HepG2 (cell line): ENCODE measurements at regions not wholly inside any gene's neighbourhood (a gene's known extent, or its start where the extent isn't known, plus 50 kb on each side); places are given as distances from the start of the nearest gene placed in this dataset.

ENCODE experiments used
- ATAC-seq: fragments of 200-7000 bp; cut with Tn5 transposase; 3 replicates; pipeline ENCODE4 v1.9.1; 2020; ENCODE audit warnings: mild to moderate bottlenecking, moderate library complexity
- BruUV-seq: library from RNA; stranded (reverse); fragments of 400-500 nt; replicated peaks from 2 replicates; lab custom pipeline; 2021; lab: Mats Ljungman, UMichigan
- CTCF ChIA-PET: fragments of 300-600 bp; formaldehyde crosslinking; extraction: SDS; loops from one replicate; lab custom pipeline; 2021; ENCODE audit warnings: low total read pairs, inconsistent platforms, low intra/inter-chr PET ratio; lab: Yijun Ruan, JAX
- POLR2A ChIA-PET: fragments of 350-600 bp; sonication (Branson Sonifier 250); formaldehyde crosslinking; loops from one replicate; lab custom pipeline; 2020; ENCODE audit warnings: antibody characterized with exemption, inconsistent platforms; lab: Yijun Ruan, JAX
- DNase-seq: peaks from one replicate; pipeline ENCODE4 v3.0.0-alpha.2; 2015; ENCODE audit warnings: low spot score
- FAIRE-seq: peaks from 3 replicates; lab custom pipeline; 2011; peaks lifted over from hg19 to GRCh38; lab: Jason Lieb, UNC
- H2AFZ ChIP-seq: one replicate; pipeline ENCODE4 v1.6.1; 2011; ENCODE audit warnings: low read length, inconsistent platforms
- H3K27ac ChIP-seq: fragments of 300-600 bp; 3 replicates; pipeline ENCODE4 v1.8.0; 2011; ENCODE audit warnings: mixed run types, mild to moderate bottlenecking, mixed read lengths, low read length, inconsistent platforms; ENCODE audit not compliant: insufficient read depth; ENCODE audit errors: extremely low read length
- H3K27me3 ChIP-seq, 2 experiments: fragments of 200-600 bp in 1 of 2; 2 replicates in 1 of 2; 3 replicates in 1 of 2; pipeline versions ENCODE4 v1.6.0 to v1.8.0; 2011; ENCODE audit warnings: low read length in 2 of 2, mild to moderate bottlenecking in 2 of 2, moderate library complexity in 2 of 2, inconsistent platforms in 1 of 2; ENCODE audit not compliant: insufficient read depth in 2 of 2, control insufficient read depth in 1 of 2
- H3K36me3 ChIP-seq, 2 experiments: fragments of 200-600 bp in 1 of 2; replicated peaks in 1 of 2; 2 replicates in 1 of 2; 3 replicates in 1 of 2; pipeline versions ENCODE4 v1.5.1 to v1.8.0; 2011; ENCODE audit warnings: low read length in 2 of 2, inconsistent platforms in 1 of 2; ENCODE audit not compliant: insufficient read depth in 2 of 2, control insufficient read depth in 1 of 2
- H3K4me1 ChIP-seq: 2 replicates; pipeline ENCODE4 v1.5.1; 2012; ENCODE audit warnings: low read length, inconsistent platforms; ENCODE audit not compliant: insufficient read depth
- H3K4me2 ChIP-seq: 2 replicates; pipeline ENCODE4 v1.6.0; 2011; ENCODE audit warnings: low read depth, low read length, inconsistent platforms
- H3K4me3 ChIP-seq, 3 experiments: fragments of 200-600 bp in 1 of 3; sonication (generic), shearing (Covaris generic) in 1 of 3; replicated peaks in 1 of 3; 2 replicates each; pipeline ENCODE4 v1.5.1; 2011 to 2016; ENCODE audit warnings: low read length in 3 of 3, inconsistent platforms in 2 of 3, low read depth in 2 of 3, mild to moderate bottlenecking in 2 of 3, control low read depth in 1 of 3, mixed read lengths in 1 of 3; ENCODE audit not compliant: insufficient read depth in 1 of 3
- H3K79me2 ChIP-seq: one replicate; pipeline ENCODE4 v1.6.1; 2011; ENCODE audit warnings: low read length, inconsistent platforms; ENCODE audit not compliant: insufficient read depth
- H3K9ac ChIP-seq: 2 replicates; pipeline ENCODE4 v1.6.0; 2011; ENCODE audit warnings: mild to moderate bottlenecking, low read depth, low read length, inconsistent platforms; ENCODE audit not compliant: insufficient read depth
- H3K9me3 ChIP-seq: 2 replicates; pipeline ENCODE4 v1.5.1; 2012; ENCODE audit warnings: mild to moderate bottlenecking, low read length
- H4K20me1 ChIP-seq: 2 replicates; pipeline ENCODE4 v1.6.0; 2011; ENCODE audit warnings: inconsistent platforms, mild to moderate bottlenecking, low read length, moderate library complexity; ENCODE audit not compliant: insufficient read depth
- BATF2 ChIP-seq: sonication (generic); formaldehyde crosslinking; IDR thresholded peaks from 2 replicates; pipeline ENCODE4 v1.8.0; 2022; ENCODE audit warnings: mild to moderate bottlenecking, missing genetic modification reagents, moderate library complexity
- EED ChIP-seq: sonication (generic); formaldehyde crosslinking; IDR thresholded peaks from 2 replicates; pipeline ENCODE4 v1.5.0; 2020; ENCODE audit warnings: mild to moderate bottlenecking, missing genetic modification reagents
- ELF3 ChIP-seq: IDR thresholded peaks from 2 replicates; pipeline ENCODE4 v1.6.1; 2016; ENCODE audit warnings: missing genetic modification reagents, missing compliant biosample characterization
- GPN1 ChIP-seq: sonication (generic); formaldehyde crosslinking; IDR thresholded peaks from 2 replicates; pipeline ENCODE4 v1.5.1; 2020; ENCODE audit warnings: missing genetic modification reagents, borderline replicate concordance
- JUNB ChIP-seq: sonication (generic); formaldehyde crosslinking; IDR thresholded peaks from 2 replicates; pipeline ENCODE4 v1.8.0; 2022; ENCODE audit warnings: missing genetic modification reagents, mild to moderate bottlenecking, borderline replicate concordance
- MAZ ChIP-seq, 2 experiments: sonication (generic) in 1 of 2; formaldehyde crosslinking in 1 of 2; IDR thresholded peaks; 2 replicates each; pipeline versions ENCODE4 v1.5.0 to v1.6.1; 2012 to 2020; ENCODE audit warnings: low read depth in 2 of 2, mild to moderate bottlenecking in 2 of 2, borderline replicate concordance in 1 of 2, improper control_type of control experiment in 1 of 2, low read length in 1 of 2, missing genetic modification reagents in 1 of 2, moderate library complexity in 1 of 2
- MLX ChIP-seq: IDR thresholded peaks from 2 replicates; pipeline ENCODE4 v1.6.1; 2016
- PAX8 ChIP-seq: sonication (generic); formaldehyde crosslinking; IDR thresholded peaks from 2 replicates; pipeline ENCODE4 v1.8.0; 2022; ENCODE audit warnings: mild to moderate bottlenecking, missing genetic modification reagents, borderline replicate concordance
- PCBP1 ChIP-seq: fragments of 200-400 bp; formaldehyde crosslinking; IDR thresholded peaks from 2 replicates; pipeline ENCODE4 v1.6.1; 2017; ENCODE audit warnings: mild to moderate bottlenecking, low read depth, low read length, borderline replicate concordance
- RNF219 ChIP-seq: sonication (generic); formaldehyde crosslinking; IDR thresholded peaks from 2 replicates; pipeline ENCODE4 v1.5.0; 2020; ENCODE audit warnings: mild to moderate bottlenecking, missing genetic modification reagents
- RXRA ChIP-seq: sonication (generic); formaldehyde crosslinking; IDR thresholded peaks from 2 replicates; pipeline ENCODE4 v1.5.1; 2020; ENCODE audit warnings: missing genetic modification reagents
- SMARCC2 ChIP-seq: fragments of 450-650 bp; IDR thresholded peaks from 2 replicates; pipeline ENCODE4 v1.6.1; 2017; ENCODE audit warnings: antibody characterized with exemption, mild to moderate bottlenecking
- ZNF24 ChIP-seq: fragments of 450-650 bp; IDR thresholded peaks from 2 replicates; pipeline ENCODE4 v1.6.1; 2017; ENCODE audit warnings: antibody characterized with exemption, mild to moderate bottlenecking
- ZNF251 ChIP-seq: sonication (generic); formaldehyde crosslinking; IDR thresholded peaks from 2 replicates; pipeline ENCODE4 v1.9.0; 2021; ENCODE audit warnings: mild to moderate bottlenecking, missing genetic modification reagents
- ZNF839 ChIP-seq: sonication (generic); formaldehyde crosslinking; IDR thresholded peaks from 2 replicates; pipeline ENCODE4 v1.4.0; 2020; ENCODE audit warnings: missing genetic modification reagents, mild to moderate bottlenecking, borderline replicate concordance
- WGBS: methylation state at CpG from one replicate; pipeline ENCODE4 v1.1.6; 2017; ENCODE audit warnings: low lambda C conversion rate; 5-methylcytosine and 5-hydroxymethylcytosine counted together
- in situ Hi-C: cut with HindIII; loops from 2 replicates; pipeline ENCODE4 v1.10.0; 2017; ENCODE audit warnings: low pct_unique_long_range_greater_than_20kb; ENCODE audit not compliant: extremely low pct_ligation_motif_present
- intact Hi-C: fragments of 100-400 bp; cut with micrococcal nuclease; formaldehyde crosslinking; loops from one replicate; pipeline ENCODE4 v1.10.0; 2022; ENCODE audit not compliant: unreplicated experiment

- H3K4me1 ChIP-seq, result peaks cover 11% of the 10 kb centered on the region
- H3K36me3 ChIP-seq, result no peaks in the 10 kb centered on the region
- POLR2A ChIA-PET, result interaction anchor here (0.5 kb wide), 1 partner anchor 99 kb away, joined by 3 read pairs; no protein-coding TSS in a partner anchor
- peaks cover 10% of the 10 kb centered on the region; the same call in 1 of the 2 replicates for H3K9me3 ChIP-seq
- BruUV-seq, result no TSS peak
- H4K20me1 ChIP-seq, result no peaks in the 10 kb centered on the region
- no peak overlapping the region for H2AFZ ChIP-seq
- intact Hi-C loops, result no loop called here
- no peak overlapping the region for H3K4me2 ChIP-seq
- H3K9ac ChIP-seq, result no peak overlapping the region
- no peak for DNase-seq
- WGBS, result 35% methylated on average over 6 of the region's 6 CpGs
- no peak for ATAC-seq
- in situ Hi-C loops, result no loop called here
- CTCF ChIA-PET, result no interaction called here
- no peak for FAIRE-seq
- H3K27me3 ChIP-seq, result peaks cover 0 to 7% of the 10 kb centered on the region in 2 experiments; a peak in 4 of 5 replicates
- no peak overlapping the region for H3K27ac ChIP-seq
- H3K4me3 ChIP-seq, result no peak overlapping the region
- TF ChIP-seq MAZ (IDR thresholded peaks at IDR 0.05; ENCODE audit: borderline replicate concordance, low read depth, low read length), result no peak
- TF ChIP-seq MAZ (CRISPR knock-in tag; IDR thresholded peaks at IDR 0.05; ENCODE audit: low read depth), result no peak
- TF ChIP-seq PAX8 (CRISPR knock-in tag), result no peak
- no peaks in the 10 kb centered on the region for H3K79me2 ChIP-seq
Observed at GRCh38 chr2:111710085-111710484, 173.9 kb downstream of the ANAPC1 start.

- WGBS, result 58% methylated on average over 4 of the region's 4 CpGs
- POLR2A ChIA-PET, result interaction anchor here (0.5 kb wide), 1 partner anchor 99 kb away, joined by 3 read pairs; no protein-coding TSS in a partner anchor
- Histone ChIP-seq H3K27me3 (peaks cover 0 to 4% of the 10 kb centered on the region in 2 experiments; a peak in 3 of 5 replicates), H2AFZ (no peak overlapping the region), H3K27ac (no peak overlapping the region), H3K4me1 (peaks cover 6% of the 10 kb centered on the region), H3K4me2 (no peak overlapping the region), H4K20me1 (no peaks in the 10 kb centered on the region), H3K9ac (no peak overlapping the region), H3K4me3 (no peak overlapping the region), H3K79me2 (no peaks in the 10 kb centered on the region), H3K9me3 (peaks cover 10% of the 10 kb centered on the region; the same call in 1 of the 2 replicates), H3K36me3 (no peaks in the 10 kb centered on the region)
- intact Hi-C loops (no loop called here), in situ Hi-C loops (no loop called here)
- CTCF ChIA-PET, result no interaction called here
- FAIRE-seq (no peak), ATAC-seq (no peak), DNase-seq (no peak)
- no TSS peak for BruUV-seq
- no peak for TF ChIP-seq PCBP1
- TF ChIP-seq ELF3 (CRISPR knock-in tag), result no peak
- TF ChIP-seq JUNB (CRISPR knock-in tag), result no peak
- no peak for TF ChIP-seq RNF219
- TF ChIP-seq ZNF839 (CRISPR knock-in tag), result no peak
- TF ChIP-seq ZNF251 (CRISPR knock-in tag), result no peak
- no peak for TF ChIP-seq MLX (CRISPR knock-in tag)
- no peak for TF ChIP-seq RXRA
- TF ChIP-seq ZNF24, result no peak
- TF ChIP-seq GPN1 (CRISPR knock-in tag), result no peak
- no peak for TF ChIP-seq EED (CRISPR knock-in tag)
- no peak for TF ChIP-seq SMARCC2
- TF ChIP-seq BATF2, result no peak
Observed at GRCh38 chr2:111710613-111711012, 173.4 kb downstream of the ANAPC1 start.
